ENCODE measurements at regions not wholly inside any gene's neighbourhood (a gene's known extent, or its start where the extent isn't known, plus 50 kb on each side); places are given as distances from the start of the nearest gene placed in this dataset.

DNA sequence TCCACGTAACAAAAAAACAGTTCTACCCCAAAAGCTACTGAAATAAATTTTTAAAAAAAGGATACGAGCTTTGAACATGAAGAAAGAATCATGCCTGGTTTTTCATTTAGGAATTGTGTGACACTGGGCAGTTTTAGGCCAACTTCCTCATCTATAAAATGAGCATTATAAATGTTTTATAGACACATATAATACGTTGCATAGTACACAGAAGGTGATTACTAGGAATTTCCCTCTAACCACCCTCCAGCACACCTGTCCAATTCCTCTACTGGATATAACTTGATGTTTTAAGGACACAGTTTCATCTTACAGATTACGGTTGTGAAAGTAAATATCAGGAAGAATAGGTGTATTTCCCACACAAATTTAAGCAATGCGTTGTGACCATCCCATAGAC is 85.5 kb upstream of the IQCM start:
- TF ChIP-seq, protein P1, sequence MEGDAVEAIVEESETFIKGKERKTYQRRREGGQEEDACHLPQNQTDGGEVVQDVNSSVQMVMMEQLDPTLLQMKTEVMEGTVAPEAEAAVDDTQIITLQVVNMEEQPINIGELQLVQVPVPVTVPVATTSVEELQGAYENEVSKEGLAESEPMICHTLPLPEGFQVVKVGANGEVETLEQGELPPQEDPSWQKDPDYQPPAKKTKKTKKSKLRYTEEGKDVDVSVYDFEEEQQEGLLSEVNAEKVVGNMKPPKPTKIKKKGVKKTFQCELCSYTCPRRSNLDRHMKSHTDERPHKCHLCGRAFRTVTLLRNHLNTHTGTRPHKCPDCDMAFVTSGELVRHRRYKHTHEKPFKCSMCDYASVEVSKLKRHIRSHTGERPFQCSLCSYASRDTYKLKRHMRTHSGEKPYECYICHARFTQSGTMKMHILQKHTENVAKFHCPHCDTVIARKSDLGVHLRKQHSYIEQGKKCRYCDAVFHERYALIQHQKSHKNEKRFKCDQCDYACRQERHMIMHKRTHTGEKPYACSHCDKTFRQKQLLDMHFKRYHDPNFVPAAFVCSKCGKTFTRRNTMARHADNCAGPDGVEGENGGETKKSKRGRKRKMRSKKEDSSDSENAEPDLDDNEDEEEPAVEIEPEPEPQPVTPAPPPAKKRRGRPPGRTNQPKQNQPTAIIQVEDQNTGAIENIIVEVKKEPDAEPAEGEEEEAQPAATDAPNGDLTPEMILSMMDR (IDR thresholded peaks at IDR 0.05; ENCODE audit: low read depth, low read length), result no peak
- Histone ChIP-seq H3K27ac (no peak overlapping the region), H3K4me3 (ENCODE audit: low read depth, low read length) (no peak overlapping the region), H3K27me3 (ENCODE audit: insufficient read depth, low read depth, severe bottlenecking) (no peaks in the 10 kb centered on the region), H3K36me3 (no peaks in the 10 kb centered on the region), H3K9me3 (ENCODE audit: severe bottlenecking) (no peaks in the 10 kb centered on the region)
- DNase-seq, result no peak

GRCh38 chr4:149902242-149902641 is 86.6 kb upstream of the IQCM start:
- Histone ChIP-seq H3K9me3 (ENCODE audit: severe bottlenecking) (no peaks in the 10 kb centered on the region), H3K27me3 (ENCODE audit: insufficient read depth, low read depth, severe bottlenecking) (no peaks in the 10 kb centered on the region), H3K36me3 (no peaks in the 10 kb centered on the region), H3K4me3 (ENCODE audit: low read depth, low read length) (no peak overlapping the region), H3K27ac (no peak overlapping the region)
- TF ChIP-seq, protein P1 (IDR thresholded peaks at IDR 0.05; ENCODE audit: low read depth, low read length), result no peak
- no peak for DNase-seq

DNA sequence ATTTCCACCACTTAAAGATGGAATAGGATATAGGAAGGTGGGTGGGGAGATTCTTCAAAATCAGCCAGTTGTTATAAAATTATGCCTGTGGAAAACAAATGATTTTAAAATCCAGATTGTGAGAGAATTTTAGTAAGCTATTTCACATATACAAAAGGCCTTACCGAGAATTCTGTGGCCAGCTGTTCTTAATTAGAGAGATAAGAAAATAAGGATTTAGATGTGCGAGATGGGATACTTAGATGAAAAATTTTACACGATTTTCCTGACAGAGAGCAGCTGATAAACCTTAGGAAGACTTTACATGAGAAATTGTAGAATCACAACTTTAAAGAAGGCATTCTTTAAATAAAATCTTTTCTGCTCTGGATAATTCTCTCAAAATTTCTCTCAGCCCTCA is 94.5 kb upstream of the IQCM start:
- no peak overlapping the region for H3K27ac ChIP-seq
- H3K9me3 ChIP-seq (ENCODE audit: severe bottlenecking), result no peaks in the 10 kb centered on the region
- H3K4me3 ChIP-seq (ENCODE audit: low read depth, low read length), result no peak overlapping the region
- no peaks in the 10 kb centered on the region for H3K27me3 ChIP-seq (ENCODE audit: insufficient read depth, low read depth, severe bottlenecking)
- H3K36me3 ChIP-seq, result no peaks in the 10 kb centered on the region
- TF ChIP-seq, protein P1 (IDR thresholded peaks at IDR 0.05; ENCODE audit: low read depth, low read length), result no peak
- no peak for DNase-seq

- DNase-seq, result no peak
- Histone ChIP-seq H3K36me3 (no peaks in the 10 kb centered on the region), H3K27ac (no peak overlapping the region), H3K9me3 (ENCODE audit: severe bottlenecking) (no peaks in the 10 kb centered on the region), H3K4me3 (ENCODE audit: low read depth, low read length) (no peak overlapping the region), H3K27me3 (ENCODE audit: insufficient read depth, low read depth, severe bottlenecking) (no peaks in the 10 kb centered on the region)
- TF ChIP-seq, protein P1 (IDR thresholded peaks at IDR 0.05; ENCODE audit: low read depth, low read length), result no peak
Measured at GRCh38 chr4:149910604-149911350, 95.1 kb upstream of the IQCM start.

GRCh38 chr4:149911354-149911753 is 95.7 kb upstream of the IQCM start:
- Histone ChIP-seq H3K36me3 (no peaks in the 10 kb centered on the region), H3K27ac (no peak overlapping the region), H3K4me3 (ENCODE audit: low read depth, low read length) (no peak overlapping the region), H3K9me3 (ENCODE audit: severe bottlenecking) (no peaks in the 10 kb centered on the region), H3K27me3 (ENCODE audit: insufficient read depth, low read depth, severe bottlenecking) (no peaks in the 10 kb centered on the region)
- no peak for DNase-seq
- TF ChIP-seq, protein P1 (IDR thresholded peaks at IDR 0.05; ENCODE audit: low read depth, low read length), result no peak

DNA sequence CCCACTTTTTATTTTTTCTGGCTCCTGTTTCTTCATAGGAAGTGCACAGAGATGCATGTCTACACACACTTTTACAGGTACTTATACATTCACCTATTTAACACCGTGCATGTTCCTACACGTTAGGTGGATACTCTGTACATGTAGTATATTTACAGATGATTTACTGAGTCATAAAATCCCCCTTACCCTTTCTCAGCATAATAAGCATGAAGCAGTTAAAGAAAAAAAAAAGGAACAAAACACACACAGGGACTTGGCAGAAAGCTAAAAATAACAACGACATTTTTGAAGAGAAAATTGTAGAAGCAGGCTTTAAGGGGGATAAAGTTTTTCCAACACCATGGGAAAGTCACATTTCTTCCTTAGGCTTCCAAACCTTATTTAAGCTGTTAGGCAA is 96.4 kb upstream of the IQCM start:
- Histone ChIP-seq H3K36me3 (no peaks in the 10 kb centered on the region), H3K27me3 (ENCODE audit: insufficient read depth, low read depth, severe bottlenecking) (no peaks in the 10 kb centered on the region), H3K4me3 (ENCODE audit: low read depth, low read length) (no peak overlapping the region), H3K27ac (no peak overlapping the region), H3K9me3 (ENCODE audit: severe bottlenecking) (no peaks in the 10 kb centered on the region)
- DNase-seq, result no peak
- TF ChIP-seq, protein P1 (IDR thresholded peaks at IDR 0.05; ENCODE audit: low read depth, low read length), result no peak

All from WERI-Rb-1 (cell line).